Activated naive CD4-positive, alpha-beta T cell treated with anti-CD3 and anti-CD28 coated beads, Interleukin-2, amount 10 ng/mL, durations not matched to agents 7 days and 5 days (primary cell): ENCODE measurements at regions not wholly inside any gene's neighbourhood (a gene's known extent, or its start where the extent isn't known, plus 50 kb on each side); places are given as distances from the start of the nearest gene placed in this dataset.

ENCODE experiments used
- CTCF ChIA-PET: fragments of 350-600 bp; sonication (Branson Sonifier 250); formaldehyde crosslinking; loops from one replicate; lab custom pipeline; 2021; ENCODE audit warnings: antibody characterized with exemption; lab: Charles Lee
- DNase-seq: peaks from one replicate; pipeline ENCODE4 v3.0.0-alpha.2; 2020
- H3K27ac Mint-ChIP-seq: one replicate; pipeline ENCODE4 v1.8.0; 2021; ENCODE audit warnings: mild to moderate bottlenecking, moderate library complexity, mixed read lengths
- H3K27me3 Mint-ChIP-seq: one replicate; pipeline ENCODE4 v1.8.0; 2021; ENCODE audit warnings: mild to moderate bottlenecking, mixed read lengths
- H3K36me3 Mint-ChIP-seq: one replicate; pipeline ENCODE4 v1.8.0; 2021; ENCODE audit warnings: mixed read lengths
- H3K4me1 Mint-ChIP-seq: one replicate; pipeline ENCODE4 v1.8.0; 2021; ENCODE audit warnings: mixed read lengths
- H3K4me3 Mint-ChIP-seq: one replicate; pipeline ENCODE4 v1.8.0; 2021; ENCODE audit warnings: mild to moderate bottlenecking, moderate library complexity, mixed read lengths
- H3K9me3 Mint-ChIP-seq: one replicate; pipeline ENCODE4 v1.8.0; 2021; ENCODE audit warnings: mixed read lengths

GRCh38 chr16:79284766-79285165 is 315.8 kb downstream of the MAF start:
- H3K27ac Mint-ChIP-seq, result no peak overlapping the region
- peaks cover 67% of the 10 kb centered on the region for H3K4me1 Mint-ChIP-seq

GRCh38 chr16:79283578-79283977 is 317.0 kb downstream of the MAF start:
- Mint-ChIP-seq H3K36me3 (peaks cover 4% of the 10 kb centered on the region), H3K27me3 (peaks cover 27% of the 10 kb centered on the region), H3K27ac (peak overlapping the region; percentile 80), H3K4me3 (no peak overlapping the region), H3K4me1 (peaks cover 79% of the 10 kb centered on the region), H3K9me3 (peaks cover 2% of the 10 kb centered on the region)
- CTCF ChIA-PET, result interaction anchor here (0.6 kb wide), 1 partner anchor 115 kb away, joined by 3 read pairs; no protein-coding TSS in a partner anchor
- peak; percentile 60 for DNase-seq

More at GRCh38 chr16:79284766-79285165, 315.8 kb downstream of the MAF start:
- DNase-seq, result no peak
- Mint-ChIP-seq H3K36me3 (peaks cover 4% of the 10 kb centered on the region), H3K27me3 (peaks cover 26% of the 10 kb centered on the region), H3K4me3 (no peak overlapping the region), H3K9me3 (peaks cover 2% of the 10 kb centered on the region)
- CTCF ChIA-PET, result no interaction called here

- Mint-ChIP-seq H3K27me3 (peaks cover 31% of the 10 kb centered on the region), H3K4me1 (peaks cover 82% of the 10 kb centered on the region), H3K36me3 (peaks cover 4% of the 10 kb centered on the region), H3K4me3 (no peak overlapping the region), H3K9me3 (peaks cover 2% of the 10 kb centered on the region), H3K27ac (peak overlapping the region; percentile 80)
- DNase-seq, result no peak
- CTCF ChIA-PET, result interaction anchor here (0.7 kb wide), 1 partner anchor 9 kb away, joined by 3 read pairs; no protein-coding TSS in a partner anchor
Observed at GRCh38 chr16:79282806-79283205, 317.7 kb downstream of the MAF start.

- DNase-seq, result peak; percentile 84
- H3K27ac Mint-ChIP-seq, result peak overlapping the region; percentile 93
- peaks cover 5% of the 10 kb centered on the region for H3K36me3 Mint-ChIP-seq
- H3K9me3 Mint-ChIP-seq, result peaks cover 2% of the 10 kb centered on the region
- CTCF ChIA-PET, result interaction anchor here (0.8 to 1.0 kb wide), 2 partner anchors 9 to 16 kb away, joined by 3 to 4 read pairs; no protein-coding TSS in a partner anchor
- peaks cover 60% of the 10 kb centered on the region for H3K27me3 Mint-ChIP-seq
- H3K4me1 Mint-ChIP-seq, result peaks cover 82% of the 10 kb centered on the region
- H3K4me3 Mint-ChIP-seq, result peak overlapping the region; percentile 45
Observed at GRCh38 chr16:79278506-79278905, 322.0 kb downstream of the MAF start.

GRCh38 chr16:79276501-79276900 is 324.0 kb downstream of the MAF start:
- CTCF ChIA-PET, result no interaction called here
- Mint-ChIP-seq H3K9me3 (no peaks in the 10 kb centered on the region), H3K36me3 (peaks cover 5% of the 10 kb centered on the region), H3K27me3 (peaks cover 76% of the 10 kb centered on the region), H3K27ac (no peak overlapping the region), H3K4me1 (peaks cover 83% of the 10 kb centered on the region), H3K4me3 (no peak overlapping the region)
- DNase-seq, result no peak

- CTCF ChIA-PET, result interaction anchor here (1.3 to 1.6 kb wide), 2 partner anchors 11 to 14 kb away, joined by 3 to 4 read pairs; no protein-coding TSS in a partner anchor
- no peak overlapping the region for H3K4me3 Mint-ChIP-seq
- H3K9me3 Mint-ChIP-seq, result no peaks in the 10 kb centered on the region
- H3K27me3 Mint-ChIP-seq, result peaks cover 69% of the 10 kb centered on the region
- H3K4me1 Mint-ChIP-seq, result peaks cover 85% of the 10 kb centered on the region
- peaks cover 1% of the 10 kb centered on the region for H3K36me3 Mint-ChIP-seq
- H3K27ac Mint-ChIP-seq, result no peak overlapping the region
- no peak for DNase-seq
Observed at GRCh38 chr16:79274264-79274663, 326.3 kb downstream of the MAF start.

- peak; percentile 85 for DNase-seq
- H3K9me3 Mint-ChIP-seq, result no peaks in the 10 kb centered on the region
- CTCF ChIA-PET, result interaction anchor here (0.7 to 1.2 kb wide), 3 partner anchors 16 to 330 kb away, joined by 3 to 4 read pairs (median 3); no protein-coding TSS in a partner anchor
- peaks cover 6% of the 10 kb centered on the region for H3K36me3 Mint-ChIP-seq
- peaks cover 87% of the 10 kb centered on the region for H3K4me1 Mint-ChIP-seq
- peaks cover 71% of the 10 kb centered on the region for H3K27me3 Mint-ChIP-seq
- peak overlapping the region; percentile 91 for H3K27ac Mint-ChIP-seq
- peak overlapping the region; percentile 60 for H3K4me3 Mint-ChIP-seq
Observed at GRCh38 chr16:79272141-79272577, 328.4 kb downstream of the MAF start.

- Mint-ChIP-seq H3K4me1 (peaks cover 85% of the 10 kb centered on the region), H3K9me3 (no peaks in the 10 kb centered on the region), H3K27me3 (peaks cover 67% of the 10 kb centered on the region), H3K36me3 (peaks cover 6% of the 10 kb centered on the region), H3K4me3 (peak overlapping the region; percentile 60), H3K27ac (peak overlapping the region; percentile 91)
- DNase-seq, result no peak
- CTCF ChIA-PET, result interaction anchor here (0.7 to 1.2 kb wide), 3 partner anchors 17 to 330 kb away, joined by 3 to 4 read pairs (median 3); no protein-coding TSS in a partner anchor
Observed at GRCh38 chr16:79271583-79271982, 329.0 kb downstream of the MAF start.

- H3K4me1 Mint-ChIP-seq, result peaks cover 71% of the 10 kb centered on the region
- no peak for DNase-seq
- CTCF ChIA-PET, result interaction anchor here (0.7 to 1.3 kb wide), 3 partner anchors 8 to 124 kb away, joined by 3 to 4 read pairs (median 4); no protein-coding TSS in a partner anchor
- no peak overlapping the region for H3K4me3 Mint-ChIP-seq
- peaks cover 6% of the 10 kb centered on the region for H3K36me3 Mint-ChIP-seq
- H3K9me3 Mint-ChIP-seq, result no peaks in the 10 kb centered on the region
- H3K27ac Mint-ChIP-seq, result peak overlapping the region; percentile 87
- H3K27me3 Mint-ChIP-seq, result peaks cover 63% of the 10 kb centered on the region
Observed at GRCh38 chr16:79270011-79270410, 330.5 kb downstream of the MAF start.

- Mint-ChIP-seq H3K4me1 (peaks cover 66% of the 10 kb centered on the region), H3K36me3 (peaks cover 8% of the 10 kb centered on the region), H3K9me3 (no peaks in the 10 kb centered on the region), H3K27ac (peak overlapping the region; percentile 87), H3K27me3 (peaks cover 65% of the 10 kb centered on the region), H3K4me3 (peak overlapping the region; percentile 39)
- CTCF ChIA-PET, result interaction anchor here (0.7 to 1.3 kb wide), 3 partner anchors 9 to 124 kb away, joined by 3 to 4 read pairs (median 4); no protein-coding TSS in a partner anchor
- peak; percentile 68 for DNase-seq
Observed at GRCh38 chr16:79269211-79269863, 331.2 kb downstream of the MAF start.

- peak; percentile 25 for DNase-seq
- Mint-ChIP-seq H3K4me3 (no peak overlapping the region), H3K27ac (peak overlapping the region; percentile 61), H3K27me3 (peaks cover 60% of the 10 kb centered on the region), H3K36me3 (peaks cover 7% of the 10 kb centered on the region), H3K9me3 (no peaks in the 10 kb centered on the region), H3K4me1 (peaks cover 57% of the 10 kb centered on the region)
- CTCF ChIA-PET, result interaction anchor here (1.4 kb wide), 1 partner anchor 24 kb away, joined by 3 read pairs; no protein-coding TSS in a partner anchor
Observed at GRCh38 chr16:79267781-79268180, 332.8 kb downstream of the MAF start.

- Mint-ChIP-seq H3K36me3 (peaks cover 7% of the 10 kb centered on the region), H3K27ac (no peak overlapping the region), H3K9me3 (no peaks in the 10 kb centered on the region), H3K4me3 (no peak overlapping the region), H3K27me3 (peaks cover 53% of the 10 kb centered on the region), H3K4me1 (peaks cover 51% of the 10 kb centered on the region)
- DNase-seq, result no peak
- CTCF ChIA-PET, result no interaction called here
Observed at GRCh38 chr16:79267146-79267545, 333.4 kb downstream of the MAF start.

- CTCF ChIA-PET, result no interaction called here
- H3K27me3 Mint-ChIP-seq, result peaks cover 64% of the 10 kb centered on the region
- H3K27ac Mint-ChIP-seq, result no peak overlapping the region
- H3K36me3 Mint-ChIP-seq, result peaks cover 7% of the 10 kb centered on the region
- peaks cover 42% of the 10 kb centered on the region for H3K4me1 Mint-ChIP-seq
- no peaks in the 10 kb centered on the region for H3K9me3 Mint-ChIP-seq
- no peak overlapping the region for H3K4me3 Mint-ChIP-seq
- DNase-seq, result no peak
Observed at GRCh38 chr16:79265701-79266100, 334.8 kb downstream of the MAF start.

- CTCF ChIA-PET, result interaction anchor here (0.8 kb wide), 1 partner anchor 222 kb away, joined by 3 read pairs; no protein-coding TSS in a partner anchor
- peaks cover 36% of the 10 kb centered on the region for H3K4me1 Mint-ChIP-seq
- H3K36me3 Mint-ChIP-seq, result peaks cover 7% of the 10 kb centered on the region
- H3K27ac Mint-ChIP-seq, result no peak overlapping the region
- no peaks in the 10 kb centered on the region for H3K9me3 Mint-ChIP-seq
- peaks cover 65% of the 10 kb centered on the region for H3K27me3 Mint-ChIP-seq
- no peak for DNase-seq
- no peak overlapping the region for H3K4me3 Mint-ChIP-seq
Observed at GRCh38 chr16:79265196-79265595, 335.3 kb downstream of the MAF start.
